Activated CD4-positive, alpha-beta T cell treated with anti-CD3 and anti-CD28 coated beads for 24 hours (primary cell): ENCODE measurements at regions not wholly inside any gene's neighbourhood (a gene's known extent, or its start where the extent isn't known, plus 50 kb on each side); places are given as distances from the start of the nearest gene placed in this dataset.
"Not testable (repeated sequence)": the region's sequence is repeated elsewhere in the genome, so short reads cannot be mapped to it uniquely, and the experiment has no call there.

Experiments
- DNase-seq, 2 donors: peaks; one replicate each; pipeline ENCODE4 v3.0.0-alpha.2; 2020; ENCODE audit warnings: low read depth in 2 of 2

DNA sequence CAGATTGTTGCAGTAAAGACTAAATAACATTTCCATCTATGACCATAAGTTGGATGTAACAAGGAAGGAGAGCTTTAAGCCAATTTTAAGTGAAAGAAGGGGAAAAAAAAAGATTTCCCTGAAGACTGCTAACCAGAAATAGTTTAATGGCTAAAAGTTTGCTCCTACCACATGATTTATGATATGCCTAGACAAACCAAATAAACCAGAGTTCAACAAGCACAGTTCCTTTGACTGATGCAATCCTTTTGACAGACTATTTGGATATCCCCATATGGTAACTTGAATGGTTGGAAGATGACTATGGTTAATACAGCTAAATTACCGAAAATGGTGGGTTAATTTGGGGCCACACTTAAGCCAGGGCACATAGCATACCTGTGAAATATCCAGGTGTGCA, 338.5 kb downstream of the CETN3 start:
- DNase-seq = no peak

DNA sequence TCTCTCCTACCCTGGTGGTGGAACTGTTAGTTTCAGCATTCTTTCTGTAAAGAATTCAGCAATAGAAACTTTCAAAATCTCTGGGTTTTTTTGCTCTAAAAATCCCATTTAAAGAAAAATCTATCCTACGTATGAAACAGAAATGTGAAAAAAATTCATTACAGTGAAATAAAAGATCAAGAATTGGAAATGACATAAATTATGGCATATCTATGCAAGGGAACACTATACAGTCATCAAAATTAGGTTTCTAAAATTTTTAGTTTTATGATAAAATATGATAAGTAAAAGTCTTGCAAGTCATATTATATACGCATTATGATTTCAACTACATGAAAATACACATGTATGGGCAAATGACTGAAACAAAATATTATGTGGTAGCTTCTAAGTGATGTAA, 342.6 kb downstream of the CETN3 start:
- no peak for DNase-seq

DNA sequence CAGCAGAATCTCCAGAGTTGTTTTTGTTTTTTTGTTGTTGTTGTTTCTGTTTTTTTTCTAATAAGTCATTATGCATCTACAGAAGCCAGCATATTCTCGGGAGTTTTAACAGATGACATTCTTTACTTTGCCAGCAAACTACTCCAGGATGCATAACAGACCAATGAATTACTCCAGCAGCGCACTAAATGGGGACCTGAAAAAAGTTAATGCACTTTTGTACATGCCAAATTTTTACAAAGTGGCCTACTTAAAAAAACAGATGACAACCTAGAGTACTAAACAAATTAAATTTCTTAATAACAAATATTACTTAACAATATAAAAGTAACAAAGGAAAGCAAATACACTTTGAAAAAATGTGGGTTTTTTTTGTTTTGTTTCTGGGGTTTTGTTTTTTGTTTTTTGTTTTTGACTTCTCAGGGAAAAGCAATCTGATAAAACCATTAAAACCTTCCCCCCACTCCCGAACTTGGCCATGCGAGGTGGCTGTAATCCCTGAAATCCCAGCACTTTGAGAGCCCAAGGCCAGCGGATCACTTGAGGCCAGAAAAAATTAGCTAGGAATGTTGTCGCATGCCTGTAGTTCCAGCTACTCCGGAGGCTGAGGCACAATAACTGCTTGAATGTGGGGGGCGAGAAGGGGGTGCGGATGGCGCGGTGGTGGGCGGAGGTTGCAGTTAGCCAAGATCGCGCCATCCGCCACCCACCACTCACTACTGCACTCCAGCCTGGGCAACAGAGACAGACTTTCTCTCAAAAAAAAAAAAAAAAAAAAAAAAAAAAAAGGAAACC, 352.4 kb downstream of the CETN3 start:
- DNase-seq = no peak

GRCh38 chr5:90055831-90056328, 353.7 kb downstream of the CETN3 start:
- no peak for DNase-seq

GRCh38 chr5:90054612-90055011, 354.9 kb downstream of the CETN3 start:
- no peak for DNase-seq

GRCh38 chr5:90051756-90052155, 357.8 kb downstream of the CETN3 start:
- DNase-seq = no peak

DNA sequence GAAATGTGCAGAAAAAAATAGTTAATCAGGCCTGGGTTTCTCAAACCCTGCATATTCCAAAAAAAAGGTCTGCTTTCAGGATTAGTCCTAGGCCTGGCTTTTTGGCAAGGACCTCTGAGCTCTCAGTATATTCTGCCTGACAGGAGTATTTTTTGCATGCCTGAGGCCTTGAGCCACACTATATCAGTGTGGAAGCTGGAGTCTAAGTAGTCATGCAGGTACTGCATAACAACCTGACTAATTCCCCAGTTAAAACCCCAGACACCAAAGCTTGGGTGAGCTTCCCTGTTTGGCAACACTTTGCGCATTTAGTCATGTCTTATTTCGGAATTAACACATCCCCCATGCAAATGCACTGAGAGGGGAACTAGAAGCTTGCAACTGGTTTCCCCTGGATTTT, 359.5 kb downstream of the CETN3 start:
- DNase-seq = no peak

- no peak for DNase-seq
Measured at GRCh38 chr5:90047113-90047512, 362.4 kb downstream of the CETN3 start.

DNA sequence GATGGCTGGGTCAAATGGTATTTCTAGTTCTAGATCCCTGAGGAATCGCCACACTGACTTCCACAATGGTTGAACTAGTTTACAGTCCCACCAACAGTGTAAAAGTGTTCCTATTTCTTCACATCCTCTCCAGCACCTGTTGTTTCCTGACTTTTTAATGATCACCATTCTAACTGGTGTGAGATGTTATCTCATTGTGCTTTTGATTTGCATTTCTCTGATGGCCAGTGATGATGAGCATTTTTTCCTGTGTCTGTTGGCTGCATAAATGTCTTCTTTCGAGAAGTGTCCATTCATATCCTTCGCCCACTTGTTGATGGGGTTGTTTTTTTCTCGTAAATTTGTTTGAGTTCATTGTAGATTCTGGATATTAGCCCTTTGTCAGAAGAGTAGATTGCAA, 369.5 kb downstream of the CETN3 start:
- DNase-seq = not testable (repeated sequence)

DNA sequence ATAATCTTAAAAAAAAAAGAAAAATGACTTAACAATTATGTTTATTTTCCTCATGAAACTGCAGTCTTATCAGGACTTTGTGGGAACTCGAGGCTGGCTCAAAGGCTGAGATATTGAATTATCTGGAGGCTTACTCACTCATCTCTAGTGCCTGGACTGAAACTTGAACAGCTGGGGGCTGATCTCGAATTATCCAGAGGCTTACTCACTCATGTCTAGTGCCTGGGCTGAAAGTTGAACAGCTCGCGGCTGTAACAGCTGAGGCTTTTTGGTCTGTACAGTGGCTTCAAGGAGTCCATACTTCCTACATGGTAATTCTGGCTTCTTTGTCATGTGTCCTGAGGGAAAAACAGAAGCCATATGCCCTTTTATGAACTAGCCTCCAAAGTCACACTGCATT, 371.9 kb downstream of the CETN3 start:
- no peak for DNase-seq

GRCh38 chr5:90022711-90023053, 386.9 kb downstream of the CETN3 start:
- no peak for DNase-seq

GRCh38 chr5:90022002-90022710, 387.4 kb downstream of the CETN3 start:
- DNase-seq = no peak

DNA sequence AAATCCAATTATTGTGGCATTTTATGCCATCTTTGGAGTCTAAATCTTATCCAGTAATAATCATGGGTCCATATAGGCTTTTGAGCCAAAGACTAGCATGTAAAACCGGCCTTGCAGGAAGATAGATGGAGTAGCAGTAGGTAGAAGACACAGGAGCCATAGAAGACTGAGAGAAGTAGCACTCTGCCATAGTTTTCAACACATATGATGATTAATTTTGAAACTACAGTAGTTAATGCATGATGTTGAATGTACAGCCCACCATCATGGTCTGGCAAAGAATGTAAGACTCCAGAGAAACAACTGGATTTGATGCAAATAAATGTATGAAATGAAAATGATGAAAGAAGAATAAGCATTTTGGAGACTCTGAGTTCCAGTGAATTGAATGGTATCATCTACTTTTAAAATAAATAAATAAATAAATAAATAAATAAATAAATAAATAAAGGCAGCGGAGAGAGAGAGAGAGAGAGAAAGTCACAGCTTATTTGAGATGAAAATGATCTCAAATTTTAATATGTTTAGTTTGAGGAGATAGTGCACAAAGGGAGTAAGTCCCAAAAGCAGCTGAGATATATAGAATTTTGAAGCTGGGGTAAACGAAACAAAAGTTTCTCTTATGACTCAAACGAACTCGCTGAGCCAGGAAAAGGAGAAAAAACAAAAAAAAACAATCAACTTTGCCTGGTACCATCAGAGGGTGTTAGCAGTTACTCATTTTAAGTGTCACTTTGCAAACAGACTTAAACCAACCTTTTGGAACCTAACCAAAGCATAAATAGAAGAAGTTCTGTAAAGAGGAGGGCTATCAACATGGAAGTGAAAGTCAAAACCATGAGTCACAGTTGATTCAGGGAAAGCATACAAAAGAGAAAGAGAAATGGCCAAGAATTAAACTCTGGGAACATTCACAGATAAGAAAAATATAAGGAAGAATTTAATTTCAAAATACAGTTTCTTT, 388.7 kb downstream of the CETN3 start:
- DNase-seq = no peak

GRCh38 chr5:90017239-90017638, 392.3 kb downstream of the CETN3 start:
- no peak for DNase-seq

- no peak for DNase-seq
Measured at GRCh38 chr5:90015584-90016018, 394.0 kb downstream of the CETN3 start.

GRCh38 chr5:90014420-90014819, 395.1 kb downstream of the CETN3 start:
- no peak for DNase-seq

- no peak for DNase-seq
Measured at GRCh38 chr5:90000351-90000750, 409.2 kb downstream of the CETN3 start.

GRCh38 chr5:89998519-89999305, 410.8 kb downstream of the CETN3 start:
- no peak for DNase-seq

DNA sequence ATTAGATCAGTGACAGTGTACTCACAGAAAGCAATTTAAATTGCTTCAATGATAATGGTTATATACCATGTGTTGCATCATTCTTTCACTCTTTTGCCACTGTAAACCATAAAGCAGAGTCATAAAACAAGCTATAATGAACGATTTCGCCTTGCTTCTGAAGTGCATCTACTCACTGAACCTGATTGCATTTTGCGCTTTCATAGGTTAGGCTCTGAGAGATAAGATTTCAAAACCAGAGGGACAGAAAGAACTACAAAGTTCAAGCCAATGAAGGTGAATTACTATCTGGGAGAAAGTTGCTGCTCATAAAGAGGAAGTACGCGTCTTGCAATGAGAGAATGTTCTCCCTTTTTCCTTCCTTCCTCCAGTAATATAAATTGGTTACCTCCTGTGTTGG, 412.7 kb downstream of the CETN3 start:
- DNase-seq = no peak

DNA sequence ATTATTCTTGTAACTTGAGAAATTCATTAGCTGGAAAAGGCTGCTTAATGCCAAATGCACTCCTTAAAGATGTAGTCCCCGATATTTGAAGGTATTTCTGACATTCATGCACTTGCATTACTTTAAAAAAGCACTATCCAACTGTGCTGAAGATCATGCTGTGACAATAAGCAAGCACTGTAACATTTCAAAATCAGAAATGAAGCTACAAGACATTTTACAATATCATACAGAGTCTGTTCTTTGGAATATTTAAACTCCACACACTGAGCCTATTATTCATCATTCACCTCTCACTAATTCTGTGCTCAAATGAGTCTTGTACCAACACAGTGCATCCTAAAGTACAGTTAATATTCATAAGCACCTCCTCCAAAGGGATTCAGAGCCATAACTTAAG, 413.2 kb downstream of the CETN3 start:
- no peak for DNase-seq

GRCh38 chr5:89994266-89994665, 415.3 kb downstream of the CETN3 start:
- no peak for DNase-seq
